ENCODE measurements at regions not wholly inside any gene's neighbourhood (a gene's known extent, or its start where the extent isn't known, plus 50 kb on each side); places are given as distances from the start of the nearest gene placed in this dataset.

GRCh38 chr11:134956450-134957210, 544.6 kb upstream of the B3GAT1 start:
- TF ChIP-seq POLR2A (IDR thresholded peaks at IDR 0.05) = no peak
- no peak for TF ChIP-seq CTCF (IDR thresholded peaks at IDR 0.05)

Measured in right lobe of liver (tissue), 4 donors.